ENCODE measurements at regions not wholly inside any gene's neighbourhood (a gene's known extent, or its start where the extent isn't known, plus 50 kb on each side); places are given as distances from the start of the nearest gene placed in this dataset.

- TF ChIP-seq POLR2A (IDR thresholded peaks at IDR 0.05; ENCODE audit: control extremely low read depth in 1 of 2, low read depth in 2 of 2, low read length in 2 of 2) (no peak), EZH2 (IDR thresholded peaks at IDR 0.05; ENCODE audit: low read depth, low read length, severe bottlenecking) (no peak), CTCF (IDR thresholded peaks at IDR 0.05; ENCODE audit: control extremely low read depth in 1 of 3, insufficient read depth in 1 of 3, low read depth in 1 of 3, low read length in 3 of 3) (no peak), POLR2AphosphoS5 (IDR thresholded peaks at IDR 0.05; ENCODE audit: low read depth, low read length) (no peak), RXRA (IDR thresholded peaks at IDR 0.05; ENCODE audit: insufficient read depth, low read depth, low read length) (no peak)
These were observed 173.5 kb downstream of the AIPL1 start for GRCh38 chr17:6261466-6261865.

All from H1 (cell line).